ENCODE measurements at regions not wholly inside any gene's neighbourhood (a gene's known extent, or its start where the extent isn't known, plus 50 kb on each side); places are given as distances from the start of the nearest gene placed in this dataset.

- H3K79me2 ChIP-seq (ENCODE audit: low read length), result no peaks in the 10 kb centered on the region
- H3K9me3 ChIP-seq (ENCODE audit: insufficient read depth, low read length), result no peaks in the 10 kb centered on the region
- H3K4me3 ChIP-seq (ENCODE audit: low read length), result no peak overlapping the region
- H3K36me3 ChIP-seq (replicated peaks; ENCODE audit: low read depth, low read length), result no peaks in the 10 kb centered on the region
- no peaks in the 10 kb centered on the region for H3K4me1 ChIP-seq (ENCODE audit: low read length)
- H2AFZ ChIP-seq (ENCODE audit: low read depth, low read length), result no peak overlapping the region
- no peak overlapping the region for H3K27ac ChIP-seq (ENCODE audit: low read length)
- H3K4me2 ChIP-seq (ENCODE audit: low read length), result no peak overlapping the region
- no peak overlapping the region for H3K9ac ChIP-seq (ENCODE audit: low read length)
- H4K20me1 ChIP-seq (ENCODE audit: insufficient read depth, low read length), result no peaks in the 10 kb centered on the region
- TF ChIP-seq EZH2phosphoT487 (IDR thresholded peaks at IDR 0.05; ENCODE audit: low read depth), result no peak
- TF ChIP-seq CTCF (IDR thresholded peaks at IDR 0.05; ENCODE audit: low read depth, low read length), result no peak
- H3K27me3 ChIP-seq (ENCODE audit: low read depth, low read length), result no peaks in the 10 kb centered on the region
Measured at GRCh38 chr9:30846651-30847050, 1537.8 kb upstream of the ACO1 start.

- Histone ChIP-seq H2AFZ (ENCODE audit: low read depth, low read length) (no peak overlapping the region), H3K4me3 (ENCODE audit: low read length) (no peak overlapping the region), H3K9ac (ENCODE audit: low read length) (no peak overlapping the region), H3K9me3 (ENCODE audit: insufficient read depth, low read length) (no peaks in the 10 kb centered on the region), H3K79me2 (ENCODE audit: low read length) (no peaks in the 10 kb centered on the region), H3K4me2 (ENCODE audit: low read length) (no peak overlapping the region), H4K20me1 (ENCODE audit: insufficient read depth, low read length) (no peaks in the 10 kb centered on the region), H3K27me3 (ENCODE audit: low read depth, low read length) (no peaks in the 10 kb centered on the region), H3K4me1 (ENCODE audit: low read length) (no peaks in the 10 kb centered on the region), H3K36me3 (replicated peaks; ENCODE audit: low read depth, low read length) (no peaks in the 10 kb centered on the region), H3K27ac (ENCODE audit: low read length) (no peak overlapping the region)
- TF ChIP-seq EZH2phosphoT487 (IDR thresholded peaks at IDR 0.05; ENCODE audit: low read depth) (no peak), CTCF (IDR thresholded peaks at IDR 0.05; ENCODE audit: low read depth, low read length) (no peak)
Measured at GRCh38 chr9:30851600-30851999, 1532.8 kb upstream of the ACO1 start.

GRCh38 chr9:30900706-30901105 is 1483.7 kb upstream of the ACO1 start:
- TF ChIP-seq CTCF (IDR thresholded peaks at IDR 0.05; ENCODE audit: low read depth, low read length) (no peak), EZH2phosphoT487 (IDR thresholded peaks at IDR 0.05; ENCODE audit: low read depth) (no peak)
- H3K9me3 ChIP-seq (ENCODE audit: insufficient read depth, low read length), result no peaks in the 10 kb centered on the region
- H3K4me2 ChIP-seq (ENCODE audit: low read length), result no peak overlapping the region

GRCh38 chr9:30913331-30913730 is 1471.1 kb upstream of the ACO1 start:
- Histone ChIP-seq H3K9ac (ENCODE audit: low read length) (no peak overlapping the region), H3K36me3 (replicated peaks; ENCODE audit: low read depth, low read length) (no peaks in the 10 kb centered on the region), H3K9me3 (ENCODE audit: insufficient read depth, low read length) (no peaks in the 10 kb centered on the region), H3K4me1 (ENCODE audit: low read length) (no peaks in the 10 kb centered on the region), H3K27me3 (ENCODE audit: low read depth, low read length) (no peaks in the 10 kb centered on the region), H3K79me2 (ENCODE audit: low read length) (no peaks in the 10 kb centered on the region), H3K4me2 (ENCODE audit: low read length) (no peak overlapping the region), H4K20me1 (ENCODE audit: insufficient read depth, low read length) (no peaks in the 10 kb centered on the region), H2AFZ (ENCODE audit: low read depth, low read length) (no peak overlapping the region), H3K4me3 (ENCODE audit: low read length) (no peak overlapping the region), H3K27ac (ENCODE audit: low read length) (no peak overlapping the region)
- no peak for TF ChIP-seq CTCF (IDR thresholded peaks at IDR 0.05; ENCODE audit: low read depth, low read length)
- TF ChIP-seq EZH2phosphoT487 (IDR thresholded peaks at IDR 0.05; ENCODE audit: low read depth), result no peak

More at GRCh38 chr9:30900706-30901105, 1483.7 kb upstream of the ACO1 start:
- Histone ChIP-seq H3K36me3 (replicated peaks; ENCODE audit: low read depth, low read length) (no peaks in the 10 kb centered on the region), H3K27ac (ENCODE audit: low read length) (no peak overlapping the region), H3K9ac (ENCODE audit: low read length) (no peak overlapping the region), H3K27me3 (ENCODE audit: low read depth, low read length) (no peaks in the 10 kb centered on the region), H3K4me3 (ENCODE audit: low read length) (no peak overlapping the region), H2AFZ (ENCODE audit: low read depth, low read length) (no peak overlapping the region), H3K79me2 (ENCODE audit: low read length) (no peaks in the 10 kb centered on the region), H4K20me1 (ENCODE audit: insufficient read depth, low read length) (no peaks in the 10 kb centered on the region), H3K4me1 (ENCODE audit: low read length) (no peaks in the 10 kb centered on the region)
